ENCODE measurements at regions not wholly inside any gene's neighbourhood (a gene's known extent, or its start where the extent isn't known, plus 50 kb on each side); places are given as distances from the start of the nearest gene placed in this dataset.

DNA sequence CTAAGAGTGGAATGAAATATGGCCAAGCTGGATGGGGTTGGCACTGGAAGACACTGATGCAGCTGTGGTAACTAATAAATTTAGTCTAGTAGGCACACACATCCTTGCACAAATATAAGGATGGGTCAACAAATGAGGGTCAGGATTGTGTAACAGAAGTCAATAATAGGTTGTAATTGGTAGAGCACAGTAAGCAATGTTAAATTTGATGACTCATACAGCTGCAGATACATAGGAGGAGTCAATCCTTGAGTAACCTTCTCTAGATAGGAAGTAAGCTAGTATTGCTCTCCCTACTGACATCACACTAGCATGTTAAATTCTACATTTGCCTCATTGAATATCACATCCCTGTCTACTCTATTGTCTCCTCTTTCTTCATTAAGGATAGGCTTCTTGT, 332.1 kb downstream of the PTPRC start:
- TF ChIP-seq CTCF (IDR thresholded peaks at IDR 0.05): no peak
- TF ChIP-seq POLR2A (IDR thresholded peaks at IDR 0.05): no peak
